ENCODE measurements at regions not wholly inside any gene's neighbourhood (a gene's known extent, or its start where the extent isn't known, plus 50 kb on each side); places are given as distances from the start of the nearest gene placed in this dataset.

GRCh38 chr13:47420568-47420967 lies 523.7 kb upstream of the HTR2A start:
- no peak for TF ChIP-seq CTCF (conservative IDR thresholded peaks at IDR 0.05)
- no peak for TF ChIP-seq ZFX (IDR thresholded peaks at IDR 0.05)

Measured in C4-2B (cell line).